Neural progenitor cell (in vitro differentiated cells): ENCODE measurements at regions not wholly inside any gene's neighbourhood (a gene's known extent, or its start where the extent isn't known, plus 50 kb on each side); places are given as distances from the start of the nearest gene placed in this dataset.

Experiments used
- DNase-seq: peaks from one replicate; pipeline ENCODE4 v3.0.0-alpha.2; 2016; ENCODE audit warnings: low spot score
- H2AFZ ChIP-seq: fragments of 200-600 bp; sonication (generic); replicated peaks from 2 replicates; pipeline ENCODE4 v1.6.1; 2016; ENCODE audit warnings: antibody characterized with exemption
- H3F3A ChIP-seq: fragments of 200-600 bp; sonication (generic); 2 replicates; pipeline ENCODE4 v1.6.1; 2016; ENCODE audit warnings: antibody characterized with exemption, low read depth
- H3K27ac ChIP-seq: fragments of 200-600 bp; sonication (generic); 2 replicates; pipeline ENCODE4 v1.5.1; 2016; ENCODE audit warnings: mild to moderate bottlenecking
- H3K27me3 ChIP-seq: fragments of 200-600 bp; sonication (generic); 2 replicates; pipeline ENCODE4 v1.6.1; 2016; ENCODE audit warnings: mild to moderate bottlenecking, moderate library complexity
- H3K36me3 ChIP-seq: fragments of 200-600 bp; sonication (generic); 2 replicates; pipeline ENCODE4 v1.5.1; 2016
- H3K4me1 ChIP-seq: fragments of 200-600 bp; sonication (generic); 2 replicates; pipeline ENCODE4 v1.6.1; 2016; ENCODE audit warnings: mixed run types
- H3K4me2 ChIP-seq: fragments of 200-600 bp; sonication (generic); 2 replicates; pipeline ENCODE4 v1.6.1; 2016
- H3K4me3 ChIP-seq: fragments of 200-600 bp; sonication (generic); 2 replicates; pipeline ENCODE4 v1.5.1; 2016
- H3K79me2 ChIP-seq: fragments of 200-600 bp; sonication (generic); 2 replicates; pipeline ENCODE4 v1.6.1; 2016; ENCODE audit warnings: low read depth
- H3K9ac ChIP-seq: fragments of 200-600 bp; sonication (generic); 2 replicates; pipeline ENCODE4 v1.6.1; 2016
- H3K9me3 ChIP-seq: fragments of 200-600 bp; sonication (generic); 2 replicates; pipeline ENCODE4 v1.5.1; 2016; ENCODE audit warnings: low read depth
- H4K20me1 ChIP-seq: fragments of 200-600 bp; sonication (generic); 2 replicates; pipeline ENCODE4 v1.6.1; 2016; ENCODE audit warnings: low read depth
- H3K27ac Mint-ChIP-seq: 3 replicates; pipeline ENCODE4 v1.8.0; 2021; ENCODE audit warnings: mixed read lengths
- H3K27me3 Mint-ChIP-seq: 2 replicates; pipeline ENCODE4 v1.8.0; 2022; ENCODE audit warnings: low read depth, mild to moderate bottlenecking, inconsistent platforms, moderate library complexity, mixed read lengths; ENCODE audit not compliant: insufficient read depth
- H3K36me3 Mint-ChIP-seq: 3 replicates; pipeline ENCODE4 v1.8.0; 2021; ENCODE audit warnings: mixed read lengths
- H3K4me1 Mint-ChIP-seq: 3 replicates; pipeline ENCODE4 v1.8.0; 2021; ENCODE audit warnings: mixed read lengths
- H3K4me3 Mint-ChIP-seq: 3 replicates; pipeline ENCODE4 v1.8.0; 2021; ENCODE audit warnings: mild to moderate bottlenecking, moderate library complexity, mixed read lengths
- H3K9me3 Mint-ChIP-seq: 3 replicates; pipeline ENCODE4 v1.8.0; 2020; ENCODE audit warnings: mixed read lengths
- CTCF ChIP-seq: fragments of 200-600 bp; sonication (generic); IDR thresholded peaks from 2 replicates; pipeline ENCODE4 v1.5.1; 2017; ENCODE audit warnings: antibody characterized with exemption, mild to moderate bottlenecking
- EZH2 ChIP-seq: fragments of 200-600 bp; sonication (generic); IDR thresholded peaks from 2 replicates; pipeline ENCODE4 v1.6.1; 2017; ENCODE audit warnings: antibody characterized with exemption, mild to moderate bottlenecking, moderate library complexity
- EZH2phosphoT487 ChIP-seq: fragments of 200-600 bp; sonication (generic); IDR thresholded peaks from 2 replicates; pipeline ENCODE4 v1.6.1; 2017; ENCODE audit warnings: antibody characterized with exemption

- no peaks in the 10 kb centered on the region for H3K36me3 Mint-ChIP-seq
- no peak overlapping the region for H3K4me3 ChIP-seq
- no peak for TF ChIP-seq EZH2
- no peak for TF ChIP-seq CTCF
- TF ChIP-seq EZH2phosphoT487, result no peak
- H3K4me2 ChIP-seq, result no peak overlapping the region
- peaks cover 9% of the 10 kb centered on the region for H3K9me3 Mint-ChIP-seq
- no peak overlapping the region for H3K9ac ChIP-seq
- no peaks in the 10 kb centered on the region for H3K79me2 ChIP-seq
- no peak overlapping the region for H3K27ac ChIP-seq
- no peaks in the 10 kb centered on the region for H3K9me3 ChIP-seq
- H3K27ac Mint-ChIP-seq, result no peak overlapping the region
- H3K4me1 Mint-ChIP-seq, result peaks cover 10% of the 10 kb centered on the region
- no peak overlapping the region for H2AFZ ChIP-seq
- H4K20me1 ChIP-seq, result no peaks in the 10 kb centered on the region
- H3F3A ChIP-seq, result peaks cover 19% of the 10 kb centered on the region
- no peaks in the 10 kb centered on the region for H3K36me3 ChIP-seq
- H3K4me3 Mint-ChIP-seq, result no peak overlapping the region
- DNase-seq, result no peak
- no peaks in the 10 kb centered on the region for H3K27me3 ChIP-seq
- peaks cover 8% of the 10 kb centered on the region for H3K27me3 Mint-ChIP-seq
- H3K4me1 ChIP-seq, result no peaks in the 10 kb centered on the region
These were observed 211.3 kb downstream of the MYCN start for GRCh38 chr2:16151651-16152050.

GRCh38 chr2:16151281-16151570, 210.9 kb downstream of the MYCN start:
- no peak overlapping the region for H3K4me3 ChIP-seq
- H3K4me1 ChIP-seq, result no peaks in the 10 kb centered on the region

GRCh38 chr2:16150456-16151280, 210.3 kb downstream of the MYCN start:
- Histone ChIP-seq H3K36me3 (no peaks in the 10 kb centered on the region), H3K79me2 (no peaks in the 10 kb centered on the region), H3K9me3 (no peaks in the 10 kb centered on the region), H4K20me1 (no peaks in the 10 kb centered on the region), H3K4me2 (no peak overlapping the region), H3K4me1 (no peaks in the 10 kb centered on the region), H3K9ac (no peak overlapping the region), H3K4me3 (no peak overlapping the region), H2AFZ (no peak overlapping the region), H3F3A (peaks cover 26% of the 10 kb centered on the region), H3K27me3 (no peaks in the 10 kb centered on the region), H3K27ac (no peak overlapping the region)
- peaks cover 6% of the 10 kb centered on the region for H3K27me3 Mint-ChIP-seq
- DNase-seq, result no peak
- H3K27ac Mint-ChIP-seq, result no peak overlapping the region
- peaks cover 7% of the 10 kb centered on the region for H3K4me1 Mint-ChIP-seq
- no peak overlapping the region for H3K4me3 Mint-ChIP-seq
- TF ChIP-seq CTCF, result no peak
- no peak for TF ChIP-seq EZH2phosphoT487
- H3K36me3 Mint-ChIP-seq, result no peaks in the 10 kb centered on the region
- peaks cover 9% of the 10 kb centered on the region for H3K9me3 Mint-ChIP-seq

More at GRCh38 chr2:16151281-16151570, 210.9 kb downstream of the MYCN start:
- DNase-seq, result no peak
- H3K4me2 ChIP-seq, result no peak overlapping the region
- Mint-ChIP-seq H3K4me1 (peaks cover 10% of the 10 kb centered on the region), H3K9me3 (peaks cover 9% of the 10 kb centered on the region), H3K27me3 (peaks cover 8% of the 10 kb centered on the region), H3K36me3 (no peaks in the 10 kb centered on the region), H3K4me3 (no peak overlapping the region), H3K27ac (no peak overlapping the region)
- no peak overlapping the region for H2AFZ ChIP-seq
- no peaks in the 10 kb centered on the region for H3K9me3 ChIP-seq
- H3K27ac ChIP-seq, result no peak overlapping the region
- no peaks in the 10 kb centered on the region for H3K79me2 ChIP-seq
- H3K36me3 ChIP-seq, result no peaks in the 10 kb centered on the region
- TF ChIP-seq CTCF (no peak), EZH2 (no peak), EZH2phosphoT487 (no peak)
- peaks cover 23% of the 10 kb centered on the region for H3F3A ChIP-seq
- no peak overlapping the region for H3K9ac ChIP-seq
- no peaks in the 10 kb centered on the region for H3K27me3 ChIP-seq
- H4K20me1 ChIP-seq, result no peaks in the 10 kb centered on the region
